ENCODE measurements at regions not wholly inside any gene's neighbourhood (a gene's known extent, or its start where the extent isn't known, plus 50 kb on each side); places are given as distances from the start of the nearest gene placed in this dataset.

GRCh38 chr13:65860306-65860705 lies 1369.8 kb downstream of the PCDH9 start:
- TF ChIP-seq, protein P1, sequence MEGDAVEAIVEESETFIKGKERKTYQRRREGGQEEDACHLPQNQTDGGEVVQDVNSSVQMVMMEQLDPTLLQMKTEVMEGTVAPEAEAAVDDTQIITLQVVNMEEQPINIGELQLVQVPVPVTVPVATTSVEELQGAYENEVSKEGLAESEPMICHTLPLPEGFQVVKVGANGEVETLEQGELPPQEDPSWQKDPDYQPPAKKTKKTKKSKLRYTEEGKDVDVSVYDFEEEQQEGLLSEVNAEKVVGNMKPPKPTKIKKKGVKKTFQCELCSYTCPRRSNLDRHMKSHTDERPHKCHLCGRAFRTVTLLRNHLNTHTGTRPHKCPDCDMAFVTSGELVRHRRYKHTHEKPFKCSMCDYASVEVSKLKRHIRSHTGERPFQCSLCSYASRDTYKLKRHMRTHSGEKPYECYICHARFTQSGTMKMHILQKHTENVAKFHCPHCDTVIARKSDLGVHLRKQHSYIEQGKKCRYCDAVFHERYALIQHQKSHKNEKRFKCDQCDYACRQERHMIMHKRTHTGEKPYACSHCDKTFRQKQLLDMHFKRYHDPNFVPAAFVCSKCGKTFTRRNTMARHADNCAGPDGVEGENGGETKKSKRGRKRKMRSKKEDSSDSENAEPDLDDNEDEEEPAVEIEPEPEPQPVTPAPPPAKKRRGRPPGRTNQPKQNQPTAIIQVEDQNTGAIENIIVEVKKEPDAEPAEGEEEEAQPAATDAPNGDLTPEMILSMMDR (IDR thresholded peaks at IDR 0.05) = no peak
- no peak for TF ChIP-seq POLR2A (IDR thresholded peaks at IDR 0.05)
